GM21786 (cell line): ENCODE measurements at regions not wholly inside any gene's neighbourhood (a gene's known extent, or its start where the extent isn't known, plus 50 kb on each side); places are given as distances from the start of the nearest gene placed in this dataset.
"Not testable (repeated sequence)": the region's sequence is repeated elsewhere in the genome, so short reads cannot be mapped to it uniquely, and the experiment has no call there.

Experiments used
- ATAC-seq: cut with Tn5 transposase; IDR thresholded peaks from one replicate; pipeline ENCODE4 v1.9.1; 2021; ENCODE audit not compliant: unreplicated experiment

- ATAC-seq = no peak
Measured at GRCh38 chr2:231644426-231644825, 51.8 kb downstream of the TEX44 start.

- no peak for ATAC-seq
Measured at GRCh38 chr2:231646476-231646875, 53.8 kb downstream of the TEX44 start.

GRCh38 chr2:231648579-231649174 is 56.0 kb downstream of the TEX44 start:
- ATAC-seq = peak; percentile 81

- ATAC-seq = not testable (repeated sequence)
Measured at GRCh38 chr2:231651561-231651960, 56.8 kb upstream of the PTMA start.

- no peak for ATAC-seq
Measured at GRCh38 chr2:231655488-231655887, 52.8 kb upstream of the PTMA start.

- no peak for ATAC-seq
Measured at GRCh38 chr2:231655894-231656293, 52.4 kb upstream of the PTMA start.
